ENCODE measurements at regions not wholly inside any gene's neighbourhood (a gene's known extent, or its start where the extent isn't known, plus 50 kb on each side); places are given as distances from the start of the nearest gene placed in this dataset.
"Not testable (repeated sequence)": the region's sequence is repeated elsewhere in the genome, so short reads cannot be mapped to it uniquely, and the experiment has no call there.

DNA sequence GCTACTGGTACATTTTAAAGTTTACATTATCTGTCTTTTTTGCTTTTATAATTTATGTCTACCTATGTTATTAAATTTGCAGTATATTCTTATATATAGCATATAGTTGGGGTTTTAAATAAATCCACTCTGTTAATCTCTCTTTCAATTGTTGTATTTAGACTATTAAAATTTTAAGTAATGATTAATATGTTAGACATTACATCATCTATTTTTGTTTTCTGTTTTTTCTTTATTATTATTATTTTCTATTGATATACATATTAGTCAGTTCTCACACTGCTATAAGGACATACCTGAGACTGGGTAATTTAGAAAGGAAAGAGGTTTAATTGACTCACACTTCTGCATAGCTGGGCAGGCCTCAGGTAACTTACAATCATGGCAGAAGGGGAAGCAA lies 1338.2 kb upstream of the GJE1 start:
- DNase-seq (ENCODE audit: low read depth in 2 of 2, low spot score in 1 of 2), result no peak

DNA sequence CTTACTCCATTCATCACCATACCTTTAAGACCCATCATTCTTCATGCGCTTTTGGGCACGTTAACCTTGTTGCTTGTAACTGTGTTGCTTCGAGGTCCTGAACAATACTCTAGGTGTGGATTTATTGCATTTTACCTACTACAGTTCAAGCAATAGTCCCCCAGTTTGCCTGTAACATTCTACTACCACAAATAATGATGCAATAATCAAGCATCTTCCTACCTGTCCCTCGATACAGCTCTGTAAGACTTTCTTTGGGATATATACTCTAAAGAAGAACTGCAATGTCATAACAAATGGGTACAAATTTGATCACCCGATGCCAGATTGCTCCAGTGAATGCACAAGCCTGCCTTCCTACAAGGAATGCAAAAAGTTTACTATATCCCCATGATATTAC lies 1342.6 kb upstream of the GJE1 start:
- no peak for DNase-seq (ENCODE audit: low read depth in 2 of 2, low spot score in 1 of 2)

DNA sequence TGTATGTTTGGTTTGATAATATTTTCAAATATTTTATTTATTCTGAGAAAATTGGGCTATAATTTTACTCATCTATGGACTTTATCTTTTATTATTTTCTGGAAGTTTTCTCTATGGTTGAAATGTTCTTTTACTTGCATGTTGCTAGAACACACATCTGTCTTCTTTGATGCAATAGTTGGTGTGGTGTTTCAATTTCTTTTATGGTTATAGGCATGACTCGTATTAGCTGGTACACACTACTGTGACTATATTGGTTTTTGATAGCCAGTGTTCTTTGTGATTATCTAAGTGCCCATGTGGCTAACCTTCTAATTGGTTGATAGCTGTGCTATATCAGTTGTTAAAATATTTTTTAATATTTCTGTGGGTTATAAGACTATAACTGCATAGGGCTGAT lies 1343.3 kb upstream of the GJE1 start:
- no peak for DNase-seq (ENCODE audit: low read depth in 2 of 2, low spot score in 1 of 2)

DNA sequence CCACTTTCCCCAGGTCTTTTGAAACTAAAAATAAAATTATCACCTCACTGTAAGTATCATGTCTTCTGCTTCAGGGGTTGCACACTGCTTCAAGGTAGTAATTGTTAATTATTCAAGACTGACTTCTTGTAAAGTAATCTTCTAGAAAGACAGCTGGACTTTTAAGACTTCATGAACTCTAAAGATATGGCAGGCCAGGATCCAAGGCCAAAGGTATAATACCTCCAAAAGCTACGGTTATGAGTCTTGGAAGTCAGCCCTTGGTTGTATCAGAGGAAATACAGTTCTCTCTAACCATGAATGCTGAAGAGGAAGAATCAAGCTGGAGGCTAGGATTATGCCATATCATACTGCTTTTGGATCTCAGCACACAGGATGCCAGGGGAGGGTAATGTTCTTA lies 1346.8 kb upstream of the GJE1 start:
- DNase-seq (ENCODE audit: low read depth in 2 of 2, low spot score in 1 of 2), result no peak

DNA sequence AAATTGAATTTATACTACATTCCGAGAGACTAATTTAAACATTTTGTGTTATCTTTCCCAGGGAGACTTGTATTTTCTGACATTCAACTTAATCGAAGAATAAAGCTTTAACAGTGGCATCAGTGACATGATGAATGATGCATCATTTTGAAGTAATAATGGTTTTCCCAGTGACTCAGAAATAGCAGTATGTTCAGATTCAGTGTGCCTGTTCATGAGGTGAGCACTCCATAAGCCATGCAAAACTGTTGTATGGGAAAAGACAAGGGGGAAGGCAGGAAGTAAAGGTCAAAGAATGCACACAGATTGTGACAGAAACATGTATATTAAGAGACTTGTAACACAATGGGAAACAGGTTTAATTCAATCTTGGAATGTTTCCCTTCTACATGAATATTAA lies 1348.2 kb upstream of the GJE1 start:
- no peak for DNase-seq (ENCODE audit: low read depth in 2 of 2, low spot score in 1 of 2)

DNA sequence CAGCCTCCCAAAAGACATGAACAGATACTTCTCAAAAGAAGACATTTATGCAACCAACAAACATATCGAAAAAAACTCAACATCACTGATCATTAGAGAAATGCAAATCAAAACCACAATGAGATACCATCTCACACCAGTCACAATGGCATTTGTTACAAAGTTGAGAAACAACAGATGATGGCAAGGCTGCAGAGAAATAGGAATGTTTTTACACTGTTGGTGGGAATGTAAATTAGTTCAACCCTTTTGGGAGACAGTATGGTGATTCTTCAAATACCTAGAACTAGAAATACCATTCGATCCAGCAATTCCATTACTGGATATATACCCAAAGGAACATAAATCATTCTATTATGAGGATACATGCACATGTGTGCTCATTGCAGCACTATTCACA lies 1349.2 kb upstream of the GJE1 start:
- not testable (repeated sequence) for DNase-seq (ENCODE audit: low read depth in 2 of 2, low spot score in 1 of 2)

DNA sequence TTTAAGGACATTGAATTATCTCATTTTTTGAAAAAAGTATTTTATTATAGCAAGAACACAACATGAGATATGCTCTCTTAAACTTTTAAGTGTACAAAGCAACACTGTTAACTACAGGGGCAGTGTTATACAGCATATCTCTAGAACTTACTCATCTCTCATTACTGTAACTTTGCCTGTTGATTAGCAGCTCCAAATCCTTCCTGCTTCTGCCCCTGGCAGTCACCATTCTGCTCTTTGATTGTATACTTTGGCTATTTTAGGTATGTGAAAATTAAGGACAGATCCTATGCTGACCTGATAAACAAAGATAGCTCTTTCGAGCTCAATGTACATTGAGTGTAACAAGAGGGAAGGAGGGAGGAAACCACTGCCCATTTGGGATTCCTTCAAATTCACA lies 1349.8 kb upstream of the GJE1 start:
- DNase-seq (ENCODE audit: low read depth in 2 of 2, low spot score in 1 of 2), result no peak

DNA sequence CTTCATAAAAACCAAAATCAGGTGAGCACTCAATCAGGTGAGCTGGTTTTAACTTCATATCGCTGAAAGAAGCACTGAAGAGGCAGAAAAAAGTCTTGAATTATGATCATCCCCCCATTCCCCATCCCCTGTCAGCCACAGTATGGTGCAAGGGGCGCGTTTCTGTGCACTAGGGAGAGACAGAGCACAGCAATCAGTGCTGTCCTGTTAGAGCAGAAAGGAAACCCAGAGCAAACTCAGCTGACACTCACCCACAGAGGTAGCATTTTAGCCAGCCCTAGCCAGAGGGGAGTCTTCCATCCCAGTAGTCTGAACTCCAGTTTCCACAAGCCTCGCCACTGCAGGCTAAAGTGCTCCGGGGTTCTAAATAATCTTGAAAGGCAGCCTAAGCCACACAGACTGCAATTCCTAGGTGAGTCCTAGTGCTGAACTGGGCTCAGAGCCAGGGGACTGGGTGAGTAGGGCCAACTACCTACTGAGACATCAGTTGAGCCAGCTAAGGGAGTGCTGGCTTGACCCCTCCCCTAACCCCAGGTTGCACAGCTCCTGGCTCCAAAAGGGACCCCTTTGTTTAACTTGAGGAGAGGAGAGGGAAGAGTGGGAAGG lies 1352.6 kb upstream of the GJE1 start:
- no peak for DNase-seq (ENCODE audit: low read depth in 2 of 2, low spot score in 1 of 2)

DNA sequence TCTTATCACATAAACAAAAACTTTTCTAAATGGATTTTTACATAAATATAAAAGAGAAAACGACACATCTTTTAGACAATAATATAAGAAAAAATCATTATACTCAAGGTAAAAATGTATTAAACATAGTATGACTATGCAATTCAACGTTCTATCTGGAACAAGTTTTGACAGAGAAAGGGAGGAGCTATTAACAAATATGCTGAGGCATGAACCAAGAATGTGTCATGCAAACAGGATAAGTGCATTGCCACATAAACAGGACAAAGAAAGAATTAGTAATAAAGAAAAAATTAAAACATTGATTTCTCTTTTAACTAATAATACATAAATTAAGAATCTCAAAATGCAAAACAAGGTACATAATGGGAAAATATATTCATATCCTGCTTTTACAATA lies 1353.4 kb upstream of the GJE1 start:
- DNase-seq (ENCODE audit: low read depth in 2 of 2, low spot score in 1 of 2), result no peak

DNA sequence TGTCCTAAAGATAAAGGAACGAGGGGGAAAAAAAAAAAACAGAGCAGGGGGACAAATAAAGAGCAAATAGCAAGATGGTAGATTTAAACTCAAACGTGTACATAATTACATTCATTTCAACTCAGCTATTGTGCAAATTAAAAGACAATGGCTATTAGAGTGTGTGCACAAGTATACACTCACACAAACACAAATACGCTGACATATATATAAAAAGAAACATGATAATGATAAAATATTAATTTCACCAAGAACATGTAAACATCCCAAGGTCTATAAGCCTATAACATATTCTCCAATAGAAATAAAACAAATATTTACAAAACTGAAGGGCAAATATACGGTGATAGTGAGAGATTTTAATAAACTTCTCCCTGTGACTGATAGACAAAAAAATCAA lies 1354.9 kb upstream of the GJE1 start:
- DNase-seq (ENCODE audit: low read depth in 2 of 2, low spot score in 1 of 2), result no peak

DNA sequence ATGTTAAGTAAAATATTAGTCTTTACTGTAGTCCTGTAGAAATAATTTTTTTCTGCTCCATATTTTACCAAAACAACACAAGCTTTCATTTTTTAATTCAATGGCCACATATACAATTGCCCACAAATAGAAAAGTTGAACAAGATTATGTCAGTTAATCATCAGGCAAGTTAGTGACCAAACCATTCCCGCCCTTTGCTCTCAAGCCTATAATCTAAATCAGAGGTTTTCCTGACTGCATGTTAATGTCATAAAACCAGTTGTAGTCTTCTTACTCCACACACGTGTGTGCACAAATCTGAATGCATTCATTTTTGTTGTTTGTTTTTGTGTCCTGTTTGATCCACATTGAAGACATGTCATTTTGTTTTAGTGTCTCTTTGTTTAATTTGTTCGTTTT lies 1357.7 kb upstream of the GJE1 start:
- no peak for DNase-seq (ENCODE audit: low read depth in 2 of 2, low spot score in 1 of 2)

DNA sequence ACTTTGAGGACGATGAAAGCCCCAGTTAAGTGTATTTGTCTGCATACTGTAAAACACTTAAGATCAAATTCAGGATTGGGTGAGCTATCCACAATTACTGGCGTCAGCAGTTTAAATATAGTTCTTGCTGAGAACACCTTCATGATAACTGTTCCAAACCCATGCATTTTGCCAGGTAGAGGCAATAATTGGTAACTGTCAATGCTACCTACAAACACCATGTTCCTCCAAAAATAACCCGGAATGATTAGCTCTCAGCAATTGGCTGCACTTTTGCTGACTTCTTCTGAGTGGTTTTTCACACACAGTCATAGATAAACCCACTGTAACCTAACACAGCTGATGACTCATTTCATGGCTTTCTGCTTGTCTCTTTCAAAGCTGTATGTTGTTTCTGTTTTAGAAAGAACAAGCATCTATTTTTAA lies 1358.6 kb upstream of the GJE1 start:
- no peak for DNase-seq (ENCODE audit: low read depth in 2 of 2, low spot score in 1 of 2)

DNA sequence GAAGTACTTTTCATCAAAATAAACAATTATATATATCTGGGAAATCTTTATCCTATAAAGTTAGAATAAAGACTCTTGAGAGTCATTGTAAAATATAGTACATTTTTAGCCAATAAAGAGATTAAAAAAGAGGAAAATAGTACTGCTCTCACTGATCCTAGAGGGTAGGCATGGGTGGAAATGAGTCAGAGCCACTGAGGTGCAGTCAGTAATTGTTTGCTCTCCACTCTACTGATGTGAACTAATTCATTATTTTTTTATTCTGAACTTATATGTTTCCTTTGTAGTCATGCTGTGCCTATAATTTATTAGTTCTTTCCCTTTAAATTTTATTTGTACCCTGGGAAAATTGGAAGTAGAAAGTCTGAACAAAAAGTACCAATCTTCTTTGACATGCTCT lies 1359.4 kb upstream of the GJE1 start:
- no peak for DNase-seq (ENCODE audit: low read depth in 2 of 2, low spot score in 1 of 2)

DNA sequence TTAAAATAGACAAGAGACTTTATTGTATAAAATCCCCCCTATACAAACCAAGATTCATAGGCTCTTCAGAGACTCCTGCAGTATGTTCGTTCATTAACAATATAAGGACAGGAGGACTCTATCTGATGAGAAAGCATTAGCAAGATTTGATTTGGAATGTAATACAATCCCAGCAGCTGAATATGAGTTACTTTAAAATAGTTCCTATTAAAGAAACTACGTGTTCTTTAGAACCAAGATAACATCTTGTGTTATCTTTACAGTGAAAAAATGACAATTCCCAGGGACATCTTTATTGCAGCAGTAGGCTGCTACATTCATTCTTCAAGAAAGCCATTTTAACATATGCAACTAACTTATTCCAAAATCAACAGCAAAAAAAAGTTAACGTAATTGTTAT lies 1360.1 kb upstream of the GJE1 start:
- no peak for DNase-seq (ENCODE audit: low read depth in 2 of 2, low spot score in 1 of 2)

DNA sequence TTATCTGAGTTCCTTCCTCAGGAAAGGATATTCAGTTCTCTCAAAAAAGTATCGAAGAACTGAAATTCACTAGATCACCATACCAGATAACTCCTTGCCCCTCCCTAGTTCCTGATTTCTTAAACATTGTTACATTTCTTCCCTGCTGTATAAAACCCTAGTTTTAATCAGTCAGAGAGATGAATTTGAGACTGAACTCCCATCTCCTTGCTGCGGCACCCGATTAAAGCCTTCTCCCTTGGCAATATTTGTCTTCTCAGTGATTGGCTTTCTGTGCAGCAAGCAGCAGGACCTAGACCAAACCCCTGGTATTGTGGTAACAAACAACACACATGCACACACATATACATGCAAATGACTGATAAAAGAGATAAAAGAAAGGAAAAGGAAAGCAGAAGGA lies 1364.6 kb upstream of the GJE1 start:
- no peak for DNase-seq (ENCODE audit: low read depth in 2 of 2, low spot score in 1 of 2)

DNA sequence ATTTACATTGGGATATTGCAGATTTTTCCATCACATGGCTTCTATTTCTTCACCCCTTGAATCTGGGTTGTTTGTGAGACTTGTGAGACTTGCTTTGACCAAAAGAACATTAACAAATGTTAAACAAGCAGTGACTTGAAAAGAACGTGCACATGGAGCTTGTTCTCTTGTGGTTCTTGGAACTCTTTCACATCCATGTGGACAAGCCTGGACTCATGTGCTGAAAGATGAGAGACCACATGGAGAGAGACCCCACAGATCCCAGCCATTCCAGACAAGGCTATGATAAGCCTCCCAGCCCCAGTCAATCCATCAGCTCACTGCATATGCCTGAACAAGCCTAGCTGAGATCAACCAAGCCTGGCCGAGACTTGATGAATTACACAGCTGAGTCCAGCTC lies 1365.7 kb upstream of the GJE1 start:
- no peak for DNase-seq (ENCODE audit: low read depth in 2 of 2, low spot score in 1 of 2)

DNA sequence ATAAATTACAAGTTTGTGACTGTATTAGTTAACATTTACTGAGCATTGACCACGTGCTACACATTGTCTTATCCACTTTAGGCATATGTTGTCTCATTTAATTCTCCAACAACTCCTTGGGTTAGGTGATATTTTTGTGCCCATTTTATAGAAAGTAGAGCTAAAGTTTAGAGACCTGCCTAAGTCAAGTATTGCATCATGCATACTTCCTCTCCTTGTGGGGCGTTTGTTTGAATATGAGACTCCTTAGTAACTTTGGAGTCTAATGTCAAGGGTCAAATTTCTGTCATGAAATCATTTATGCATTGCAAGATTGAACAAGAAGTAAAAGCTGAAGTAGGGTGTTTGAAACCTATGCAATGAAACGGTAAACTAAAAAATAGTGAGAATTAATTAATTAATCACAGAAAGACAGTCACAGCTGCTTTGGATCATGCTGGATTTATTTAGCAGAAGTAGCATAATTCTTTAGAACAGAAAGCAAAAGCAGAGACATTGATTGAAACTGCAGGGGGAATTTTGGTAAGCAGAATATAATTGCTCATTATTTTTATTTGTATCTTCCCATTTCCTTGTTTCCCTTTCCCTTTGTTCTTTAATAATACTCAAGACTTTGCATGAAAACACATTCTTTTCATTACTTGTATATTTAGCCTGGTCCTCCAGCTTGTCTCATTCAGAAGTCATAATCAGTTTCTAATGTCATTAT lies 1374.4 kb upstream of the GJE1 start:
- no peak for DNase-seq (ENCODE audit: low read depth in 2 of 2, low spot score in 1 of 2)

DNA sequence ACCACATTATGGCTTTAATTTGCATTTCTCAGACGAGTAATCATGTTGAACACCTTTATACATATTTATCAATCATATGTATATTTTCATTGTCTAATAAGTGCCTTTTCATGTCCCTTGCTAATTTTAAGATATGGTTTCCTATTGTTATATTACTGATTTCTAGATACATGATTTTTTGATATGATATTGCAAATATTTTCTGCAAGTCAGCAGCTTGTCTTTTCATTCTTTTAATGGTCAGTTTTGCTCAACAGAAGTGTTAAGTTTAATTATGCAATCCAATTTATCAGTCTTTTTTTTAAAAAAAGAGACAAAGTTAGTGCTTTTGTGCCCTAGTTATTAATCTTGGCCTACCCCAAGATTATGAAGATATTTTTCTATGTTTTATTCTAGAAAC lies 1377.8 kb upstream of the CITED2 start:
- DNase-seq (ENCODE audit: low read depth in 2 of 2, low spot score in 1 of 2), result no peak

DNA sequence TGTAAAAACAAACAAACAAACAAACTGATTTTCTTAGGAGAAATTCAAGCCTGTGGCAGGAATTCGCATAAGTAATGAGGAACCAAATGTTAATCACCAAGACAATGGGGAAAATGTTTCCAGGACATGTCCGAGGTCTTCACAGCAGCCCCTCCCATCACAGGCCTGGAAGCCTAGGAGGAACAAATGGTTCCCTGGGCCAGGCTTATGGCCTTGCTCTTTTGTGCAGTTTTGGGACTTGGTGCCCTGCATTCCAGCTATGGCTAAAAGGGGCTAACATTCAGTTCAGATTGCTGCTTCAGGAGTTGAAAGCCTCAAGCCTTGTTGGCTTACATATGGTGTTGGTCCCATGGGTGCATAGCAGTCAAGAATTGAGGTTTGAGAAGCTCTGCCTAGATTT lies 1372.7 kb upstream of the CITED2 start:
- DNase-seq (ENCODE audit: low read depth in 2 of 2, low spot score in 1 of 2), result no peak

DNA sequence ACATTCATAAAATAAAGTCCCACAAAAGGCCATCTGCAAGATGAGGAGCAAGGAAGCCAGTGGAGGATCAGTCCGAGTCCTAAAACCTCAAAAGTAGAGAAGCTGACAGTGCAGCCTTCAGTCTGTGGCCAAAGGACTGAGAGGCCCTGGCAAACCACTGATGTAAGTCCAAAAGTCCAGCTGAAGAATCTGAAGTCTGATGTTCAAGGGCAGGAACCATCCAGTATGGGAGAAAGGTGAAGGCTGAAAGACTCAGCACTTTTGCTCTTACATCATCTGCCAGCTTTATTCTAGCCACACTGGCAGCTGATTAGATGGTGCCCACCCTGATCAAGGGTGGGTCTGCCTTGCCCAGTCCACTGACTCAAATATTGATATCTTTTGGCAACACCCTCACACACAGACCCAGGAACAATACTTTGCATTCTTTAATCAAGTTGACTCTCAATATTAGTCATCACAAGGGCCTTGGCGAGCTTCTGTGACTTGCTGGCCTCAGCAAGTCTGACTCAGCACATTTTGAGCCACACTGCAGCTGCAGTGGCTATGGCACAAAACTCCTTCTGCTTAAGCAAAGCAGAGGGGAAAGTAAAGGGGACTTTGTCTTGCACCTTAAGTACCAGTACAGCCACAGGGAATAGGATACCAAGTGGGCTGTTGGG lies 1370.3 kb upstream of the CITED2 start:
- DNase-seq (ENCODE audit: low read depth in 2 of 2, low spot score in 1 of 2), result no peak

DNA sequence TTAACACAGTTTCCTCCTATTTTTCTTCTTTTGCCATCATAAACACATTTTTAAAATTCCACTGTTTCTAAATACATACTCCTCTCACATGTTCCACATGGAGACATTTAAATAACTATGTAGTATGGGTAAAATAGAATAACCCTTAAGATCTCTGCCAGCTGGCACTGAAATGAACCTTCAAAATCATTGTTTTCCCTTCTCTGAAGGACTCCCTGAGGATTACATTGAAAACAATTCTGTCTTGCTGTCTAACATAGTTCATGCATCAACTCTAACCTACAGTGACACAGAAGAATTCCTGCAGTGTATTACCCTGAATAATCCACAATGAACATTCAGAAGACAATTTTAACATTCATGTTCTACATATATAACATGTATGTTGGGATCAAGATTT lies 1361.8 kb upstream of the CITED2 start:
- DNase-seq (ENCODE audit: low read depth in 2 of 2, low spot score in 1 of 2), result no peak

DNA sequence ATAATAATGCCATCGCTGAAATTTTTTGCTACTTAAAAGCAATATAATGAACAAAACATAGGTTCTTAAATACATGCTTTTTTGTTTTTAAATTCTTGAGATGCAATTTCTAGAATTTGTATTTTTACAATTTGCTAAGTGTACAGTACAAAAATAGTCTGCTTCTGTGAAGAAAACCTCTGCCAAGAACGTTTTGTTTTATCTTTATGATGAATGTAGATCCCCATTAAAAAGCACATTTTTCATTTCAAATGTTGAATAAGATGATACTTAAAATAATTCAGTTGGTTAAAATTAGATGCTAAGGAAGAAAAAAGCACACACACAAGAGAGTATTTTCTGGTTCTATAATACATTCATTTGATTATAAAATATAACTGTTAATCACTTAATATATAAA lies 1358.5 kb upstream of the CITED2 start:
- DNase-seq (ENCODE audit: low read depth in 2 of 2, low spot score in 1 of 2), result no peak

DNA sequence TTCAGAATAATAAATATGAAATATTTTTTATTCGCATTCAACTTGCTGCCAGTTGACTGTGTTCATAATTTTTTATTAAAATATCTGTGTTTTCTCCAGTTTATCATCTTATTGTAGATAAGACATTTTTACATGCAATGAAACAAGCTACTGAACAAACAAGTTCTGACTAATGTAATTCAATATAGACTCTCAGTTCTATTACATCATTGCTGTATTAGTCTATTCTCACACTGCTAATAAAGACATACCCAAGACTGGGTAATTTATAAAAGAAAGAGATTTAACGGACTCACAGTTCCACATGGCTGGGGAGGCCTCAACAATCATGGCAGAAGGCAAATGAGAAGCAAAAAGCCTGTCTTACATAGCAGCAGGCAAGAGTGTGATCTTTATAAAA lies 1357.7 kb upstream of the CITED2 start:
- no peak for DNase-seq (ENCODE audit: low read depth in 2 of 2, low spot score in 1 of 2)

Data from stimulated activated CD8-positive, alpha-beta memory T cell treated with anti-CD3 and anti-CD28 coated beads, Interleukin-4, amount 100 ng/mL, for 4 hours (primary cell).